K562 (cell line): ENCODE measurements at regions not wholly inside any gene's neighbourhood (a gene's known extent, or its start where the extent isn't known, plus 50 kb on each side); places are given as distances from the start of the nearest gene placed in this dataset.

ENCODE experiments used
- BCL6 ChIP-seq: fragments of 250-450 bp; sonication (Bioruptor Pico); IDR thresholded peaks from 2 replicates; pipeline ENCODE4 v1.4.0; 2020
- BRD4 ChIP-seq: fragments of 200-600 bp; sonication (generic); IDR thresholded peaks from 2 replicates; pipeline ENCODE4 v1.6.1; 2017; ENCODE audit warnings: inconsistent platforms
- BRD9 ChIP-seq: fragments of 450-650 bp; IDR thresholded peaks from 2 replicates; pipeline ENCODE4 v1.6.1; 2018; ENCODE audit warnings: low read depth; ENCODE audit not compliant: partially characterized antibody
- CREBBP ChIP-seq: IDR thresholded peaks from one replicate; pipeline ENCODE4 v1.6.1; 2012; ENCODE audit warnings: low read depth, mild to moderate bottlenecking, control low read depth, inconsistent platforms, low read length
- EP400 ChIP-seq: fragments of 450-650 bp; IDR thresholded peaks from 2 replicates; pipeline ENCODE4 v1.6.1; 2017; ENCODE audit warnings: antibody characterized with exemption, mild to moderate bottlenecking, moderate library complexity
- FOXJ3 ChIP-seq: sonication (generic); formaldehyde crosslinking; IDR thresholded peaks from 2 replicates; pipeline ENCODE4 v1.4.0; 2020; ENCODE audit warnings: mild to moderate bottlenecking, missing genetic modification reagents
- HEY1 ChIP-seq: fragments of 250-450 bp; sonication (Bioruptor Pico); IDR thresholded peaks from 2 replicates; pipeline ENCODE4 v1.5.0; 2020; ENCODE audit warnings: mild to moderate bottlenecking, moderate library complexity, borderline replicate concordance
- HMG20B ChIP-seq: fragments of 250-450 bp; sonication (Bioruptor Pico); IDR thresholded peaks from 2 replicates; pipeline ENCODE4 v1.5.0; 2021; ENCODE audit warnings: mild to moderate bottlenecking
- ILK ChIP-seq: fragments of 450-650 bp; IDR thresholded peaks from 2 replicates; pipeline ENCODE4 v1.6.1; 2016; ENCODE audit warnings: missing genetic modification characterization, low read depth, mild to moderate bottlenecking, missing compliant biosample characterization, moderate library complexity, borderline replicate concordance
- KLF6 ChIP-seq: fragments of 250-450 bp; sonication (Bioruptor Pico); IDR thresholded peaks from 2 replicates; pipeline ENCODE4 v1.4.0; 2020; ENCODE audit warnings: mild to moderate bottlenecking, moderate library complexity, borderline replicate concordance
- MXI1 ChIP-seq: IDR thresholded peaks from 2 replicates; pipeline ENCODE4 v1.6.1; 2011; ENCODE audit warnings: low read depth, mild to moderate bottlenecking, improper control_type of control experiment, low read length
- POLR2B ChIP-seq: fragments of 450-650 bp; IDR thresholded peaks from 2 replicates; pipeline ENCODE4 v1.6.1; 2018; ENCODE audit warnings: low read depth; ENCODE audit not compliant: partially characterized antibody
- PPARD ChIP-seq: fragments of 250-450 bp; sonication (Bioruptor Pico); IDR thresholded peaks from 2 replicates; pipeline ENCODE4 v1.8.0; 2022; ENCODE audit warnings: inconsistent platforms, mild to moderate bottlenecking, moderate library complexity
- REST ChIP-seq, 2 experiments: fragments of 450-650 bp; formaldehyde crosslinking in 1 of 2; IDR thresholded peaks; 2 replicates each; pipeline versions ENCODE4 v1.4.0 to v1.6.1; 2014 to 2020; ENCODE audit warnings: mild to moderate bottlenecking in 2 of 2, borderline replicate concordance in 1 of 2, low read depth in 1 of 2
- SIRT6 ChIP-seq: IDR thresholded peaks from one replicate; pipeline ENCODE4 v1.6.1; 2012; ENCODE audit warnings: low read depth, mild to moderate bottlenecking, control low read depth, inconsistent platforms, low read length, moderate library complexity
- ZBTB34 ChIP-seq: fragments of 250-450 bp; sonication (Bioruptor Pico); IDR thresholded peaks from 2 replicates; pipeline ENCODE4 v1.8.0; 2021; ENCODE audit warnings: mild to moderate bottlenecking, moderate library complexity
- ZKSCAN1 ChIP-seq: fragments of 150-350 bp; IDR thresholded peaks from 2 replicates; pipeline ENCODE4 v1.6.1; 2016; ENCODE audit warnings: low read depth, low read length
- ZNF224 ChIP-seq: sonication (generic); formaldehyde crosslinking; IDR thresholded peaks from 2 replicates; pipeline ENCODE4 v1.8.0; 2022; ENCODE audit warnings: mild to moderate bottlenecking, missing genetic modification reagents
- ZNF311 ChIP-seq: fragments of 250-450 bp; sonication (Bioruptor Pico); IDR thresholded peaks from 2 replicates; pipeline ENCODE4 v1.4.0; 2020; ENCODE audit warnings: mild to moderate bottlenecking, moderate library complexity
- ZNF764 ChIP-seq: fragments of 250-450 bp; sonication (Bioruptor Pico); IDR thresholded peaks from 2 replicates; pipeline ENCODE4 v1.4.0; 2020; ENCODE audit warnings: low read depth, mild to moderate bottlenecking, moderate library complexity

GRCh38 chr6:28710466-28711191 lies 184.9 kb downstream of the GPX5 start (continued):
- 0 out of 2 replicates have a peak, but pooled peaks have one; percentile 29 for TF ChIP-seq KLF6 (CRISPR knock-in tag)
- TF ChIP-seq BCL6 (CRISPR knock-in tag): peak; percentile 69; the same call in 1 of the 2 replicates
- TF ChIP-seq POLR2B: no peak
- no peak for TF ChIP-seq ZBTB34 (CRISPR knock-in tag)
- no peak for TF ChIP-seq ILK (tag)
- TF ChIP-seq BRD9: peak; percentile 97
- TF ChIP-seq EP400: peak; percentile 74
- no peak for TF ChIP-seq FOXJ3
- peak; percentile 91 for TF ChIP-seq ZNF764
- TF ChIP-seq ZNF224 (CRISPR knock-in tag): no peak
- TF ChIP-seq ZNF311 (CRISPR knock-in tag): no peak
- TF ChIP-seq SIRT6: no peak
- 0 out of 2 replicates have a peak, but pooled peaks have one; percentile 5 for TF ChIP-seq HEY1
- peak; percentile 92 for TF ChIP-seq BRD4
- TF ChIP-seq PPARD (CRISPR knock-in tag): no peak
- no peak for TF ChIP-seq CREBBP
- TF ChIP-seq HMG20B (CRISPR knock-in tag): no peak
- TF ChIP-seq MXI1: no peak; the same call in 1 of the 2 replicates
- TF ChIP-seq ZKSCAN1: peak; percentile 84
- peak; percentile 9; the same call in 1 of the 2 replicates for TF ChIP-seq REST (IDR thresholded peaks at IDR 0.05; ENCODE audit: borderline replicate concordance)
- TF ChIP-seq REST (CRISPR knock-in tag; IDR thresholded peaks at IDR 0.05; ENCODE audit: low read depth): 0 out of 2 replicates have a peak, but pooled peaks have one; percentile 24
